ENCODE measurements at regions not wholly inside any gene's neighbourhood (a gene's known extent, or its start where the extent isn't known, plus 50 kb on each side); places are given as distances from the start of the nearest gene placed in this dataset.
"Not testable (repeated sequence)": the region's sequence is repeated elsewhere in the genome, so short reads cannot be mapped to it uniquely, and the experiment has no call there.

DNA sequence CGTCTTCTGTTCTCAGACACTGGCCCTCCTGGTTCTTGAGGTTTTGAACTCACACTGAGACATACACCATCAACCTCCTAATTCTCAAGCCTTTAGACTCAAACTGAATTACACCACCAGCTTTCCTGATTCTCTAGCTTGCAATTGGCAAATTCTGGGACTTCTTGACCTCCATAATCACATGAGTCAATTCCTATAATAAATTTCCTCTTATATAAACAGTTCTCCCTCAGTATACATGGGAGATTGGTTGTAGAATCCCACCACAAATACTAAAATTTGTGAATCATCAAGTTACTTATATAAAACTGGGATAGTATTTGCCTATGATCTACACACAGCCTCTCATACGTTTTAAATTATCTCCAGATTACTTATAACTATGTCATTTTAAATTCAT lies 162.2 kb downstream of the DIO2 start:
- DNase-seq (ENCODE audit: extremely low spot score, unreplicated experiment): no peak
- H3K9me3 Mint-ChIP-seq: no peaks in the 10 kb centered on the region
- TF ChIP-seq, protein P1, sequence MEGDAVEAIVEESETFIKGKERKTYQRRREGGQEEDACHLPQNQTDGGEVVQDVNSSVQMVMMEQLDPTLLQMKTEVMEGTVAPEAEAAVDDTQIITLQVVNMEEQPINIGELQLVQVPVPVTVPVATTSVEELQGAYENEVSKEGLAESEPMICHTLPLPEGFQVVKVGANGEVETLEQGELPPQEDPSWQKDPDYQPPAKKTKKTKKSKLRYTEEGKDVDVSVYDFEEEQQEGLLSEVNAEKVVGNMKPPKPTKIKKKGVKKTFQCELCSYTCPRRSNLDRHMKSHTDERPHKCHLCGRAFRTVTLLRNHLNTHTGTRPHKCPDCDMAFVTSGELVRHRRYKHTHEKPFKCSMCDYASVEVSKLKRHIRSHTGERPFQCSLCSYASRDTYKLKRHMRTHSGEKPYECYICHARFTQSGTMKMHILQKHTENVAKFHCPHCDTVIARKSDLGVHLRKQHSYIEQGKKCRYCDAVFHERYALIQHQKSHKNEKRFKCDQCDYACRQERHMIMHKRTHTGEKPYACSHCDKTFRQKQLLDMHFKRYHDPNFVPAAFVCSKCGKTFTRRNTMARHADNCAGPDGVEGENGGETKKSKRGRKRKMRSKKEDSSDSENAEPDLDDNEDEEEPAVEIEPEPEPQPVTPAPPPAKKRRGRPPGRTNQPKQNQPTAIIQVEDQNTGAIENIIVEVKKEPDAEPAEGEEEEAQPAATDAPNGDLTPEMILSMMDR (conservative IDR thresholded peaks at IDR 0.05): no peak
- H3K27ac Mint-ChIP-seq: no peak overlapping the region
- no peaks in the 10 kb centered on the region for H3K4me1 Mint-ChIP-seq (ENCODE audit: unreplicated experiment)
- H3K27me3 Mint-ChIP-seq: no peaks in the 10 kb centered on the region
- no peaks in the 10 kb centered on the region for H3K36me3 Mint-ChIP-seq
- no peak overlapping the region for H3K4me3 Mint-ChIP-seq

GRCh38 chr14:80047761-80048160 lies 163.5 kb downstream of the DIO2 start:
- no peaks in the 10 kb centered on the region for H3K4me1 Mint-ChIP-seq (ENCODE audit: unreplicated experiment)
- DNase-seq (ENCODE audit: extremely low spot score, unreplicated experiment): no peak
- H3K36me3 Mint-ChIP-seq: no peaks in the 10 kb centered on the region
- TF ChIP-seq, protein P1 (conservative IDR thresholded peaks at IDR 0.05): no peak
- H3K4me3 Mint-ChIP-seq: no peak overlapping the region
- no peaks in the 10 kb centered on the region for H3K27me3 Mint-ChIP-seq
- no peak overlapping the region for H3K27ac Mint-ChIP-seq
- no peaks in the 10 kb centered on the region for H3K9me3 Mint-ChIP-seq

DNA sequence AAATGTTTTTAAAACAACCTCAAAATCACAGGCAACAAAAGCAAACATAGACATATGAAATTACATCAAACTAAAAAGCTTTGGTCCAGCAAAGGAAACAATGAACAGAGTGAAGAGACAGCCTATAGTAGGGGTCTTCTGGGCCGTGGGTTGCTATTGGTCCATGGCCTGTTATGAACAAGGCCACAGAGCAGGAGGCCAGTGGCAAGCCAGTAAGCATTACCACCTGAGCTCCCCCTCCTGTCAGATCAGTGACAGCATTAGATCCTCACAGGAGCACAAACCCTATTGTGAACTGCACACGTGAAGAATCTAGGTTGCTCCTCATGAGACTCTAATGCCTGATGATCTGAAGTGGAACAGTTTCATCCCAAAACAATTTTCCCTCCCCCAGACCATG lies 174.0 kb downstream of the DIO2 start:
- TF ChIP-seq, protein P1 (conservative IDR thresholded peaks at IDR 0.05): no peak
- DNase-seq (ENCODE audit: extremely low spot score, unreplicated experiment): no peak
- Mint-ChIP-seq H3K4me3 (no peak overlapping the region), H3K4me1 (ENCODE audit: unreplicated experiment) (no peaks in the 10 kb centered on the region), H3K27ac (no peak overlapping the region), H3K27me3 (no peaks in the 10 kb centered on the region), H3K36me3 (no peaks in the 10 kb centered on the region), H3K9me3 (peaks cover 8% of the 10 kb centered on the region)

DNA sequence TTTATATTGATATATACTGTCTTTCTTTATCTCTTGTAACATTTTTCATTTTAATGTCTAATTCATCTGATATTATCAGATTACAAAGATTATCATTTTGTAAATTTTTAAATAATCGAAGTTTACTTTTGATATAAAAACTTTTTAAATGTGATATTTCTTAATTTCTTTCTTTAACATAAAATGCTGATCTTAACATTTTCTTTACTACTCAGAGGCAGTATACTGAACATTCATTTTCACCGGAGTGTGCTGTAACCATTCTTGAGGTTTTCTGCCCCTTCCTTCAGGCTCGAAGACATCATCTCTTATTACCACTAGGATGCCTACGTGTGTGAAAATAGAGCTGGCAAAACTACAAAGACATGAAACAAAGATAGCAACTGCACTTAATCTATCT lies 186.9 kb downstream of the DIO2 start:
- H3K9me3 Mint-ChIP-seq: no peaks in the 10 kb centered on the region
- no peaks in the 10 kb centered on the region for H3K27me3 Mint-ChIP-seq

GRCh38 chr14:80018476-80018875 lies 192.8 kb downstream of the DIO2 start:
- not testable (repeated sequence) for H3K4me1 Mint-ChIP-seq (ENCODE audit: unreplicated experiment); H3K9me3 Mint-ChIP-seq; DNase-seq (ENCODE audit: extremely low spot score, unreplicated experiment); H3K4me3 Mint-ChIP-seq; H3K36me3 Mint-ChIP-seq; H3K27ac Mint-ChIP-seq; H3K27me3 Mint-ChIP-seq

More for the DNA sequence above, 186.9 kb downstream of the DIO2 start:
- no peak for DNase-seq (ENCODE audit: extremely low spot score, unreplicated experiment)
- Mint-ChIP-seq H3K4me3 (no peak overlapping the region), H3K27ac (no peak overlapping the region), H3K4me1 (ENCODE audit: unreplicated experiment) (no peaks in the 10 kb centered on the region), H3K36me3 (no peaks in the 10 kb centered on the region)
- TF ChIP-seq, protein P1 (conservative IDR thresholded peaks at IDR 0.05): no peak

DNA sequence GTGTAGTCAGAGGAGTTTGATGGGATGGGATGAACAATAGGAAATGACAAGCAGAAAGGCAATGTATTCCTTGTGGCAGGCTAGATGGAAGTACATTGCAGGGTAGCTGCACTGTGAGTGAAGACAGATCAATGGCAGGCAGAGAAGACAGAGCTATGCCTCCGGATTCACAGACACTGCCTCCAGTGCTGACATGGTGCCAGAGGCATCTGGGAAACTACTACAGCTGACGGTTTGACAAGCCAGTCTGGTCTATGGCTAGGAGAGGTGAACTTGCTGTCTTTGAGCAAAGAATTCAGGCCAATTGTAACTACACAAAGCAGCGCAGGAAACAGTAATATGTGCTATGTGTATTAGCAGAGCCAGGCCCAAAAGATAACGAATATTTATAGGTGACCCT lies 193.5 kb downstream of the DIO2 start:
- Mint-ChIP-seq H3K36me3 (no peaks in the 10 kb centered on the region), H3K4me3 (no peak overlapping the region), H3K4me1 (ENCODE audit: unreplicated experiment) (no peaks in the 10 kb centered on the region), H3K27ac (no peak overlapping the region), H3K27me3 (no peaks in the 10 kb centered on the region), H3K9me3 (peaks cover 5% of the 10 kb centered on the region)
- DNase-seq (ENCODE audit: extremely low spot score, unreplicated experiment): no peak
- TF ChIP-seq, protein P1 (conservative IDR thresholded peaks at IDR 0.05): no peak

- not testable (repeated sequence) for H3K9me3 Mint-ChIP-seq; H3K36me3 Mint-ChIP-seq; H3K4me1 Mint-ChIP-seq (ENCODE audit: unreplicated experiment); H3K27me3 Mint-ChIP-seq; H3K27ac Mint-ChIP-seq; H3K4me3 Mint-ChIP-seq; DNase-seq (ENCODE audit: extremely low spot score, unreplicated experiment)
Observed at GRCh38 chr14:80010245-80010644, 201.1 kb downstream of the DIO2 start.

All from type B pancreatic cell (in vitro differentiated cells).